Spleen (tissue), 7 donors: ENCODE measurements at regions not wholly inside any gene's neighbourhood (a gene's known extent, or its start where the extent isn't known, plus 50 kb on each side); places are given as distances from the start of the nearest gene placed in this dataset.

Source experiments
- CTCF ChIP-seq, 11 experiments: fragments of 200-600 bp in 7 of 11; fragments of 450-650 bp in 4 of 11; sonication (generic) in 4 of 11; IDR thresholded peaks in 8 of 11; conservative IDR thresholded peaks in 3 of 11; 1 replicate in 7 of 11; 2 replicates in 4 of 11; pipeline versions ENCODE4 v1.4.0 to v1.8.0; 2016 to 2021; ENCODE audit warnings: antibody characterized with exemption in 11 of 11, inconsistent platforms in 4 of 11, mild to moderate bottlenecking in 1 of 11
- POLR2A ChIP-seq, 3 donors: fragments of 450-650 bp; IDR thresholded peaks; one replicate each; pipeline ENCODE4 v1.5.1; 2017; ENCODE audit warnings: antibody characterized with exemption in 3 of 3, mild to moderate bottlenecking in 1 of 3
- POLR2AphosphoS5 ChIP-seq, 3 donors: sonication (generic); formaldehyde crosslinking; IDR thresholded peaks; one replicate each; pipeline ENCODE4 v1.5.1; 2017; ENCODE audit warnings: antibody characterized with exemption in 3 of 3
- donor health status: DM: no; HTN: no; CAD: no; lungs with moderate emphysema.
- donor health status: DM: no; HTN: no; CAD: no.
- donor health status: DM: no; HTN: no; CAD: no.

- TF ChIP-seq CTCF (IDR thresholded peaks at IDR 0.05 in 8 of 11, conservative IDR thresholded peaks at IDR 0.05 in 3 of 11): no peak
- TF ChIP-seq POLR2A (IDR thresholded peaks at IDR 0.05): no peak
- TF ChIP-seq POLR2AphosphoS5 (IDR thresholded peaks at IDR 0.05): no peak
Measured at GRCh38 chr1:228818928-228819630, 83.8 kb downstream of the RHOU start.
